ENCODE measurements at regions not wholly inside any gene's neighbourhood (a gene's known extent, or its start where the extent isn't known, plus 50 kb on each side); places are given as distances from the start of the nearest gene placed in this dataset.

DNA sequence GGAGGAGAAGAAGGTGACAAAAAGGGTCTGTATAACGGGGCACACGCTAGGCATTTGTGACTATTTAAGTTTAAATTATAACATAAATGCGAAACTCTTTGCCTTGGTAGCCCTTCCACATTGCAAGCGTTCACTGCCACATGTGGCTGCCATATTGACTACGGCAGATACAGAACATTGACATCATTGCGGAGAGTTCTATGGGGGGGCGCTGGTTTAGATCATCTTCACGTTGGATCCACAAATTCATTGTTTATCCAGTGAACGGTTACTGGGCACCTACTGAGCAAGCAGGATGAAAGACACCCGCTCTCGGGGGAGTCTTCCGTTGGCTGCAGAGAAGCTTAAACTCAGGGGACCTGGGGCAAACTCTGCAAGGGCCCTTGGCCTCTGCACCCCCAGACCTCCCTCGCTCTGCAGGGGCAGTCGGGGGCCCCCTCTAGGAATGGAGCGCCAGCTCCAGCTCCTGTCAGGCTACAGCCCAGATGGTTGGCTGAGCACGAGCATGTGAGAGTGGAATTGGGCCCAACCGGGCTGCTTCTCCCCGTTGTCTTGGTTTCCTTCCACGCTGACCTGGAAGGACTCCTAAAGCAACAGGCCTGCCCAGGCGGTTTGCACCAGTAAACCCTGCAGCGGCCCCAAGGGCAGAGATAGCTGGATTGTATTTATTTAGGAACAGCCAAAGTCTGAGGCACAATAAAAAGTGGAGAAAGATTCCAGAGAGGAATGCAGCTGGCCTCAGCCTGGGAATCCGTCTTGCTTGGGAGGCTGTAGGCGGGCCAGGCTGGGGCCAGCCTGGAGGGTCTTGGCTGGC is 172.2 kb downstream of the SEC14L1 start:
- Mint-ChIP-seq H3K4me1 (peaks cover 33% of the 10 kb centered on the region), H3K4me3 (no peak overlapping the region), H3K9me3 (no peaks in the 10 kb centered on the region), H3K27ac (no peak overlapping the region), H3K27me3 (no peaks in the 10 kb centered on the region), H3K36me3 (ENCODE audit: low read depth) (no peaks in the 10 kb centered on the region)
- no peak for ATAC-seq (ENCODE audit: low read depth)
- ChIA-PET CTCF (interaction anchor here (0.7 kb wide), 1 partner anchor 20 kb away, joined by 3 read pairs; no protein-coding TSS in a partner anchor), POLR2A (interaction anchor here (0.7 to 2.8 kb wide), 3 partner anchors 12 to 999 kb away, joined by 3 to 16 read pairs (median 5); no protein-coding TSS in a partner anchor)
- DNase-seq, result no peak
- intact Hi-C loops (cut with micrococcal nuclease), result no loop called here
- no peak for TF ChIP-seq CTCF (IDR thresholded peaks at IDR 0.05)

- Mint-ChIP-seq H3K27ac (no peak overlapping the region), H3K36me3 (ENCODE audit: low read depth) (no peaks in the 10 kb centered on the region), H3K9me3 (no peaks in the 10 kb centered on the region), H3K27me3 (no peaks in the 10 kb centered on the region), H3K4me1 (peaks cover 42% of the 10 kb centered on the region), H3K4me3 (no peak overlapping the region)
- intact Hi-C loops (cut with micrococcal nuclease), result no loop called here
- TF ChIP-seq CTCF (IDR thresholded peaks at IDR 0.05), result no peak
- CTCF ChIA-PET, result interaction anchor here (0.6 to 0.7 kb wide), 2 partner anchors 21 to 588 kb away, joined by 3 read pairs; no protein-coding TSS in a partner anchor
- POLR2A ChIA-PET, result interaction anchor here (1.1 to 2.8 kb wide), 2 partner anchors 11 to 93 kb away, joined by 5 to 16 read pairs; no protein-coding TSS in a partner anchor
- ATAC-seq (ENCODE audit: low read depth) (no peak), DNase-seq (no peak)
Observed at GRCh38 chr17:77313831-77314230, 173.1 kb downstream of the SEC14L1 start.

- no peak overlapping the region for H3K27ac Mint-ChIP-seq
- no peaks in the 10 kb centered on the region for H3K27me3 Mint-ChIP-seq
- intact Hi-C loops (cut with micrococcal nuclease), result no loop called here
- no peaks in the 10 kb centered on the region for H3K36me3 Mint-ChIP-seq (ENCODE audit: low read depth)
- no peak overlapping the region for H3K4me3 Mint-ChIP-seq
- ChIA-PET CTCF (no interaction called here), POLR2A (interaction anchor here (1.0 kb wide), 1 partner anchor 42 kb away, joined by 3 read pairs; no protein-coding TSS in a partner anchor)
- H3K9me3 Mint-ChIP-seq, result no peaks in the 10 kb centered on the region
- no peak for DNase-seq
- no peak for ATAC-seq (ENCODE audit: low read depth)
- TF ChIP-seq CTCF (IDR thresholded peaks at IDR 0.05), result no peak
- H3K4me1 Mint-ChIP-seq, result peaks cover 50% of the 10 kb centered on the region
Observed at GRCh38 chr17:77314601-77315000, 173.8 kb downstream of the SEC14L1 start.

- DNase-seq (no peak), ATAC-seq (ENCODE audit: low read depth) (no peak)
- no peaks in the 10 kb centered on the region for H3K9me3 Mint-ChIP-seq
- H3K27ac Mint-ChIP-seq, result no peak overlapping the region
- no peaks in the 10 kb centered on the region for H3K36me3 Mint-ChIP-seq (ENCODE audit: low read depth)
- intact Hi-C loops (cut with micrococcal nuclease), result no loop called here
- no peak overlapping the region for H3K4me3 Mint-ChIP-seq
- H3K27me3 Mint-ChIP-seq, result no peaks in the 10 kb centered on the region
- CTCF ChIA-PET, result no interaction called here
- H3K4me1 Mint-ChIP-seq, result peaks cover 52% of the 10 kb centered on the region
- no peak for TF ChIP-seq CTCF (IDR thresholded peaks at IDR 0.05)
- POLR2A ChIA-PET, result interaction anchor here (1.0 kb wide), 1 partner anchor 43 kb away, joined by 3 read pairs; no protein-coding TSS in a partner anchor
Observed at GRCh38 chr17:77315010-77315409, 174.2 kb downstream of the SEC14L1 start.

DNA sequence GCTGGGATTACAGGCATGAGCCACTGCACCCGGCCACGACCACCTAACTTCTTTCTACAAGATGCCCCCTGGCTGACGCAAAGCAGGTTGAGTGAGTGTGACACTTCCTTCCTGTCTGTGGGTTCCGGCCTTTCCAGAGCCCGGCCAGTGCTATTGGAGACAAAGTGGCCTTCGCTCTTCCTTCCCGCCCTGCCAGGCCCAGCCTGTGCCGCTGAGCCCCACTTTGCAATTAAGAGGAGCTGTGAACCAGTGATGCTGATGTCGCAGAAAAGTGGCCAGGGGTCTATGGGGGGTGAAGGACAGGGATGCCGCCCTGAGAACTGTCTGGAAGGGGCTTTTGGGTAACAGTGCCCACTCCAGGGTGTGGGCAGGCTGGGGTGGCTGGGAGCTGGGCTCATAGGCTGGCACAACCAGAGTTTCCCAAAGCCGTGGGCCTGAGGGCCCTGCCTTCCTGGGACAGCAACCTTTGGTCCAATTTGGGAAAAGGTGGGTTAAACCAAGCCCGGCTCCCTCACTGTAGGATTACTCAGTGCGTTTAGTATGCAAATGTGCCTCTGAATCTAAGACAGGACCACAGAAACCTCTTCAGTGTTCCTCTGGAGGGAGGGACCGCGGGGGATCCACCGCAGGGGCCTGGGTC is 174.9 kb downstream of the SEC14L1 start:
- POLR2A ChIA-PET, result no interaction called here
- H3K4me1 Mint-ChIP-seq, result peaks cover 57% of the 10 kb centered on the region
- intact Hi-C loops (cut with micrococcal nuclease), result no loop called here
- ATAC-seq (ENCODE audit: low read depth) (no peak), DNase-seq (no peak)
- no peak overlapping the region for H3K27ac Mint-ChIP-seq
- no peak overlapping the region for H3K4me3 Mint-ChIP-seq
- TF ChIP-seq CTCF (IDR thresholded peaks at IDR 0.05), result no peak
- no peaks in the 10 kb centered on the region for H3K27me3 Mint-ChIP-seq
- CTCF ChIA-PET, result no interaction called here
- H3K36me3 Mint-ChIP-seq (ENCODE audit: low read depth), result no peaks in the 10 kb centered on the region
- no peaks in the 10 kb centered on the region for H3K9me3 Mint-ChIP-seq

Data from activated B cell treated with CpG ODN at 0.5 μM for 24 hours (primary cell).